A673 (cell line): ENCODE measurements at regions not wholly inside any gene's neighbourhood (a gene's known extent, or its start where the extent isn't known, plus 50 kb on each side); places are given as distances from the start of the nearest gene placed in this dataset.

Experiments
- BruUV-seq: library from RNA; stranded (reverse); fragments of 400-500 nt; replicated peaks from 2 replicates; lab custom pipeline; 2021; lab: Mats Ljungman, UMichigan
- CTCF ChIA-PET: fragments of 300-600 bp; sonication (Branson Sonifier 250); formaldehyde crosslinking; loops from one replicate; lab custom pipeline; 2022; ENCODE audit warnings: antibody characterized with exemption; lab: Charles Lee
- POLR2A ChIA-PET: fragments of 300-600 bp; sonication (Branson Sonifier 250); formaldehyde crosslinking; loops from one replicate; lab custom pipeline; 2022; ENCODE audit warnings: antibody characterized with exemption; ENCODE audit not compliant: low non-redundant PET; lab: Charles Lee
- DNase-seq: peaks from one replicate; pipeline ENCODE4 v3.0.0-alpha.2; 2015; ENCODE audit warnings: low spot score
- H3K27ac ChIP-seq: fragments of 200-600 bp; sonication (generic); 2 replicates; pipeline ENCODE4 v1.5.1; 2016; ENCODE audit warnings: mixed run types, low read depth, mild to moderate bottlenecking, mixed read lengths, antibody characterized with exemption, low read length; ENCODE audit not compliant: poor library complexity, severe bottlenecking
- H3K27me3 ChIP-seq: fragments of 200-600 bp; sonication (generic); replicated peaks from 2 replicates; pipeline ENCODE4 v1.6.1; 2017; ENCODE audit warnings: mixed run types, low read depth, mild to moderate bottlenecking, mixed read lengths, antibody characterized with exemption, low read length; ENCODE audit not compliant: insufficient read depth, poor library complexity
- H3K36me3 ChIP-seq: fragments of 200-600 bp; sonication (generic); 2 replicates; pipeline ENCODE4 v1.6.1; 2016; ENCODE audit warnings: mixed run types, mild to moderate bottlenecking, mixed read lengths, antibody characterized with exemption, low read length; ENCODE audit not compliant: insufficient read depth, poor library complexity, severe bottlenecking
- H3K4me1 ChIP-seq: fragments of 200-600 bp; sonication (generic); 2 replicates; pipeline ENCODE4 v1.6.1; 2017; ENCODE audit warnings: mixed run types, mild to moderate bottlenecking, mixed read lengths, antibody characterized with exemption, low read length; ENCODE audit not compliant: insufficient read depth, poor library complexity, severe bottlenecking
- H3K4me3 ChIP-seq: fragments of 200-600 bp; sonication (generic); 2 replicates; pipeline ENCODE4 v1.5.1; 2016; ENCODE audit warnings: low read depth, mixed run types, mild to moderate bottlenecking, mixed read lengths, low read length; ENCODE audit not compliant: poor library complexity, severe bottlenecking
- H3K9me3 ChIP-seq: fragments of 200-600 bp; sonication (generic); 2 replicates; pipeline ENCODE4 v1.6.1; 2016; ENCODE audit warnings: mixed run types, low read depth, mild to moderate bottlenecking, mixed read lengths, antibody characterized with exemption, low read length; ENCODE audit not compliant: poor library complexity, severe bottlenecking
- CTCF ChIP-seq: fragments of 300-800, 200-600 bp; sonication (generic); conservative IDR thresholded peaks from 2 replicates; pipeline ENCODE4 v1.5.1; 2017; ENCODE audit warnings: low read depth, mild to moderate bottlenecking, antibody characterized with exemption, low read length, moderate library complexity, mixed read lengths
- EZH2 ChIP-seq: fragments of 200-600 bp; sonication (generic); IDR thresholded peaks from 2 replicates; pipeline ENCODE4 v1.6.1; 2017; ENCODE audit warnings: borderline replicate concordance, low read depth, mild to moderate bottlenecking, mixed read lengths, antibody characterized with exemption, low read length; ENCODE audit not compliant: poor library complexity, severe bottlenecking
- intact Hi-C: fragments of 100-400 bp; cut with micrococcal nuclease; formaldehyde crosslinking; loops from one replicate; pipeline ENCODE4 v1.10.0; 2022; ENCODE audit not compliant: unreplicated experiment

GRCh38 chr5:4065472-4066320 is 470.1 kb downstream of the IRX1 start:
- peaks cover 42% of the 10 kb centered on the region for H3K9me3 ChIP-seq
- no TSS peak for BruUV-seq
- no peak overlapping the region for H3K27ac ChIP-seq
- H3K4me3 ChIP-seq: no peak overlapping the region
- H3K27me3 ChIP-seq: no peaks in the 10 kb centered on the region
- TF ChIP-seq EZH2 (no peak), CTCF (no peak)
- CTCF ChIA-PET: no interaction called here
- H3K4me1 ChIP-seq: no peaks in the 10 kb centered on the region
- intact Hi-C loops: no loop called here
- DNase-seq: no peak
- H3K36me3 ChIP-seq: no peaks in the 10 kb centered on the region
- POLR2A ChIA-PET: no interaction called here

GRCh38 chr5:4068171-4068570 is 472.5 kb downstream of the IRX1 start:
- Histone ChIP-seq H3K27me3 (no peaks in the 10 kb centered on the region), H3K4me1 (no peaks in the 10 kb centered on the region), H3K9me3 (peaks cover 43% of the 10 kb centered on the region), H3K4me3 (no peak overlapping the region), H3K27ac (no peak overlapping the region), H3K36me3 (no peaks in the 10 kb centered on the region)
- intact Hi-C loops: no loop called here
- POLR2A ChIA-PET: no interaction called here
- BruUV-seq: no TSS peak
- CTCF ChIA-PET: no interaction called here
- TF ChIP-seq EZH2 (no peak), CTCF (no peak)
- DNase-seq: no peak

- intact Hi-C loops: no loop called here
- no TSS peak for BruUV-seq
- CTCF ChIA-PET: no interaction called here
- H3K4me3 ChIP-seq: no peak overlapping the region
- DNase-seq: no peak
- H3K9me3 ChIP-seq: peaks cover 45% of the 10 kb centered on the region
- TF ChIP-seq CTCF (no peak), EZH2 (no peak)
- H3K27ac ChIP-seq: no peak overlapping the region
- POLR2A ChIA-PET: no interaction called here
- no peaks in the 10 kb centered on the region for H3K4me1 ChIP-seq
- H3K27me3 ChIP-seq: no peaks in the 10 kb centered on the region
- no peaks in the 10 kb centered on the region for H3K36me3 ChIP-seq
These were observed 482.9 kb downstream of the IRX1 start for GRCh38 chr5:4078544-4078943.
